SK-N-SH (cell line): ENCODE measurements at regions not wholly inside any gene's neighbourhood (a gene's known extent, or its start where the extent isn't known, plus 50 kb on each side); places are given as distances from the start of the nearest gene placed in this dataset.

Source experiments
- CTCF ChIA-PET: fragments of 300-600, 350-600 bp; formaldehyde crosslinking; extraction: SDS; loops from one replicate; lab custom pipeline; 2021; lab: Yijun Ruan, JAX
- POLR2A ChIA-PET: fragments of 350-600 bp; sonication (Branson Sonifier 250); formaldehyde crosslinking; extraction: SDS; loops from one replicate; lab custom pipeline; 2020; ENCODE audit warnings: antibody characterized with exemption, inconsistent platforms; lab: Yijun Ruan, JAX
- DNase-seq: peaks from one replicate; pipeline ENCODE4 v3.0.0; 2012
- H2AFZ ChIP-seq: fragments of 200-600 bp; sonication (generic); 2 replicates; pipeline ENCODE4 v1.8.1; 2016; ENCODE audit warnings: antibody characterized with exemption, mild to moderate bottlenecking, low read depth
- H3F3A ChIP-seq: fragments of 200-600 bp; sonication (generic); replicated peaks from 2 replicates; pipeline ENCODE3; 2016; ENCODE audit warnings: antibody characterized with exemption, mild to moderate bottlenecking; ENCODE audit not compliant: insufficient read depth
- H3K27ac ChIP-seq, 2 experiments: fragments of 200-500 bp in 1 of 2; fragments of 200-600 bp in 1 of 2; sonication (Bioruptor generic) in 1 of 2; sonication (generic), shearing (Covaris generic) in 1 of 2; 2 replicates each; pipeline versions ENCODE4 v1.5.1 to v1.6.1; 2014 to 2016; ENCODE audit warnings: low read depth in 2 of 2, inconsistent platforms in 1 of 2, low read length in 1 of 2, mild to moderate bottlenecking in 1 of 2, mixed read lengths in 1 of 2
- H3K27me3 ChIP-seq: fragments of 200-600 bp; sonication (generic), shearing (Covaris generic); 2 replicates; pipeline ENCODE4 v1.6.1; 2016; ENCODE audit warnings: mixed run types; ENCODE audit not compliant: insufficient read depth
- H3K36me3 ChIP-seq, 2 experiments: fragments of 200-500 bp in 1 of 2; fragments of 200-600 bp in 1 of 2; sonication (Bioruptor generic) in 1 of 2; sonication (generic) in 1 of 2; replicated peaks in 1 of 2; 2 replicates each; pipeline versions ENCODE3 to v1.5.1; 2014 to 2016; ENCODE audit warnings: low read length in 1 of 2, mild to moderate bottlenecking in 1 of 2; ENCODE audit not compliant: insufficient read depth in 2 of 2, control insufficient read depth in 1 of 2
- H3K4me1 ChIP-seq, 2 experiments: fragments of 200-500 bp in 1 of 2; fragments of 200-600 bp in 1 of 2; sonication (Bioruptor generic) in 1 of 2; sonication (generic), shearing (Covaris generic) in 1 of 2; 2 replicates each; pipeline versions ENCODE4 v1.5.1 to v1.6.1; 2014 to 2016; ENCODE audit warnings: low read depth in 1 of 2, low read length in 1 of 2, mixed run types in 1 of 2; ENCODE audit not compliant: insufficient read depth in 2 of 2, control insufficient read depth in 1 of 2
- H3K4me2 ChIP-seq: fragments of 200-600 bp; sonication (generic), shearing (Covaris generic); 2 replicates; pipeline ENCODE4 v1.6.1; 2017; ENCODE audit warnings: mixed run types
- H3K4me3 ChIP-seq, 2 experiments: fragments of 200-500 bp in 1 of 2; fragments of 200-600 bp in 1 of 2; sonication (Bioruptor generic) in 1 of 2; sonication (generic), shearing (Covaris generic) in 1 of 2; 2 replicates each; pipeline versions ENCODE4 v1.5.1 to v1.8.1; 2014 to 2016; ENCODE audit warnings: low read depth in 2 of 2, inconsistent platforms in 1 of 2, low read length in 1 of 2, mild to moderate bottlenecking in 1 of 2, mixed read lengths in 1 of 2, moderate library complexity in 1 of 2
- H3K79me2 ChIP-seq: fragments of 200-600 bp; sonication (generic); 2 replicates; pipeline ENCODE4 v1.8.1; 2017; ENCODE audit warnings: mild to moderate bottlenecking; ENCODE audit not compliant: insufficient read depth
- H3K9ac ChIP-seq: fragments of 200-600 bp; sonication (generic); 2 replicates; pipeline ENCODE4 v1.6.1; 2017; ENCODE audit warnings: mixed run types
- H3K9me2 ChIP-seq: fragments of 200-600 bp; sonication (generic); 2 replicates; pipeline ENCODE4 v1.6.1; 2017; ENCODE audit warnings: mixed run types
- H3K9me3 ChIP-seq: fragments of 200-600 bp; sonication (generic); 2 replicates; pipeline ENCODE4 v1.6.1; 2017; ENCODE audit warnings: mixed run types, mild to moderate bottlenecking, moderate library complexity
- H4K20me1 ChIP-seq: fragments of 200-600 bp; sonication (generic); 2 replicates; pipeline ENCODE4 v1.6.1; 2017; ENCODE audit warnings: mild to moderate bottlenecking, mixed run types; ENCODE audit not compliant: insufficient read depth
- CHD2 ChIP-seq: fragments of 150-350 bp; IDR thresholded peaks from 2 replicates; pipeline ENCODE4 v1.6.1; 2018; ENCODE audit warnings: low read length; ENCODE audit not compliant: partially characterized antibody
- ELF1 ChIP-seq: IDR thresholded peaks from 2 replicates; pipeline ENCODE4 v1.4.0; 2012
- GATA2 ChIP-seq: sonication (generic); formaldehyde crosslinking; IDR thresholded peaks from 2 replicates; pipeline ENCODE4 v1.5.0; 2020; ENCODE audit warnings: mild to moderate bottlenecking, missing genetic modification reagents
- JUND ChIP-seq: IDR thresholded peaks from 2 replicates; pipeline ENCODE4 v1.4.0; 2012
- MEF2A ChIP-seq: IDR thresholded peaks from 2 replicates; pipeline ENCODE4 v1.4.0; 2012; ENCODE audit warnings: low read depth, borderline replicate concordance
- RAD21 ChIP-seq: IDR thresholded peaks from 2 replicates; pipeline ENCODE4 v1.6.1; 2012; ENCODE audit warnings: mild to moderate bottlenecking, low read length
- RCOR1 ChIP-seq: fragments of 150-350 bp; IDR thresholded peaks from 2 replicates; pipeline ENCODE4 v1.6.1; 2017; ENCODE audit warnings: antibody characterized with exemption, low read length
- RXRA ChIP-seq: IDR thresholded peaks from 2 replicates; pipeline ENCODE4 v1.4.0; 2012; ENCODE audit warnings: low read depth, mild to moderate bottlenecking, borderline replicate concordance
- SMC3 ChIP-seq: IDR thresholded peaks from 2 replicates; pipeline ENCODE4 v1.6.1; 2012; ENCODE audit warnings: low read depth, low read length, improper control_type of control experiment
- TCF12 ChIP-seq: IDR thresholded peaks from 2 replicates; pipeline ENCODE4 v1.4.0; 2012
- TEAD4 ChIP-seq: IDR thresholded peaks from 2 replicates; pipeline ENCODE4 v1.4.0; 2012; ENCODE audit warnings: mild to moderate bottlenecking, borderline replicate concordance; ENCODE audit not compliant: insufficient read depth
- WGBS: methylation state at CpG from one replicate; pipeline ENCODE4 v1.1.6; 2017; ENCODE audit warnings: low lambda C conversion rate; 5-methylcytosine and 5-hydroxymethylcytosine counted together
- TF ChIP-seq, protein P1 (sequence below): IDR thresholded peaks from 2 replicates; pipeline ENCODE4 v1.4.0; 2012; ENCODE audit warnings: low read depth, borderline replicate concordance
- TF ChIP-seq, protein P2 (sequence below): fragments of 150-350 bp; IDR thresholded peaks from 2 replicates; pipeline ENCODE4 v1.6.1; 2017; ENCODE audit warnings: antibody characterized with exemption, low read length, low read depth, borderline replicate concordance
- TF ChIP-seq, protein P3 (sequence below): IDR thresholded peaks from 2 replicates; pipeline ENCODE4 v1.4.0; 2012; ENCODE audit warnings: low read depth
- TF ChIP-seq, protein P4 (sequence below): IDR thresholded peaks from 2 replicates; pipeline ENCODE4 v1.4.0; 2012; ENCODE audit warnings: low read depth, borderline replicate concordance
- TF ChIP-seq, protein P5 (sequence below): IDR thresholded peaks from 2 replicates; pipeline ENCODE4; 2012
- TF ChIP-seq, protein P6 (sequence below): IDR thresholded peaks from 2 replicates; pipeline ENCODE4 v1.6.1; 2012; ENCODE audit warnings: mild to moderate bottlenecking, low read depth, low read length, moderate library complexity

GRCh38 chr21:29430576-29430975, 131.9 kb downstream of the BACH1 start (continued):
- TF ChIP-seq, protein P1, sequence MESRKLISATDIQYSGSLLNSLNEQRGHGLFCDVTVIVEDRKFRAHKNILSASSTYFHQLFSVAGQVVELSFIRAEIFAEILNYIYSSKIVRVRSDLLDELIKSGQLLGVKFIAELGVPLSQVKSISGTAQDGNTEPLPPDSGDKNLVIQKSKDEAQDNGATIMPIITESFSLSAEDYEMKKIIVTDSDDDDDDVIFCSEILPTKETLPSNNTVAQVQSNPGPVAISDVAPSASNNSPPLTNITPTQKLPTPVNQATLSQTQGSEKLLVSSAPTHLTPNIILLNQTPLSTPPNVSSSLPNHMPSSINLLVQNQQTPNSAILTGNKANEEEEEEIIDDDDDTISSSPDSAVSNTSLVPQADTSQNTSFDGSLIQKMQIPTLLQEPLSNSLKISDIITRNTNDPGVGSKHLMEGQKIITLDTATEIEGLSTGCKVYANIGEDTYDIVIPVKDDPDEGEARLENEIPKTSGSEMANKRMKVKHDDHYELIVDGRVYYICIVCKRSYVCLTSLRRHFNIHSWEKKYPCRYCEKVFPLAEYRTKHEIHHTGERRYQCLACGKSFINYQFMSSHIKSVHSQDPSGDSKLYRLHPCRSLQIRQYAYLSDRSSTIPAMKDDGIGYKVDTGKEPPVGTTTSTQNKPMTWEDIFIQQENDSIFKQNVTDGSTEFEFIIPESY: no peak

DNA sequence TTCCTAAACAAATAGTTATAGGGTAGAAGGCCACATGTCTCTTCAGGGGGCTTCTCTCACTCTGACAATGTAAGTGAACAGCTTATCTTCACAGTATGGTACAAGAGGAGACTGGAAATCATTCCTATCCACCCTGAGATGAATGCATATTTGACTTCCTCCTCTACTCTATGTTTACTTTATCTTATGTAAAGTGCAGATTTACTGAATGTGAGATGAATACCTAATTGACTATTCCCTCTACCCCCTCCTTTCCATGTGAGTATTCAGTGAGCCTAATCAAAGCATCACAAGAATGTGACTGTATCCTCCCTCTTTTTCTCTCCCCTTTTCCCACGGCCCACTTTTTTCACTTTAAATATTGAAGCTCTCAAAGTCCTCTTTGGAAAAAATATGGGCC, 132.5 kb downstream of the BACH1 start:
- POLR2A ChIA-PET: no interaction called here
- TF ChIP-seq JUND: no peak
- TF ChIP-seq RCOR1: no peak
- TF ChIP-seq, protein P2, sequence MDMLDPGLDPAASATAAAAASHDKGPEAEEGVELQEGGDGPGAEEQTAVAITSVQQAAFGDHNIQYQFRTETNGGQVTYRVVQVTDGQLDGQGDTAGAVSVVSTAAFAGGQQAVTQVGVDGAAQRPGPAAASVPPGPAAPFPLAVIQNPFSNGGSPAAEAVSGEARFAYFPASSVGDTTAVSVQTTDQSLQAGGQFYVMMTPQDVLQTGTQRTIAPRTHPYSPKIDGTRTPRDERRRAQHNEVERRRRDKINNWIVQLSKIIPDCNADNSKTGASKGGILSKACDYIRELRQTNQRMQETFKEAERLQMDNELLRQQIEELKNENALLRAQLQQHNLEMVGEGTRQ: no peak
- no peak for TF ChIP-seq RXRA
- TF ChIP-seq, protein P3, sequence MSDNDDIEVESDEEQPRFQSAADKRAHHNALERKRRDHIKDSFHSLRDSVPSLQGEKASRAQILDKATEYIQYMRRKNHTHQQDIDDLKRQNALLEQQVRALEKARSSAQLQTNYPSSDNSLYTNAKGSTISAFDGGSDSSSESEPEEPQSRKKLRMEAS: no peak
- TF ChIP-seq RAD21: no peak
- no peak for TF ChIP-seq TCF12
- no peak for TF ChIP-seq MEF2A
- TF ChIP-seq, protein P4, sequence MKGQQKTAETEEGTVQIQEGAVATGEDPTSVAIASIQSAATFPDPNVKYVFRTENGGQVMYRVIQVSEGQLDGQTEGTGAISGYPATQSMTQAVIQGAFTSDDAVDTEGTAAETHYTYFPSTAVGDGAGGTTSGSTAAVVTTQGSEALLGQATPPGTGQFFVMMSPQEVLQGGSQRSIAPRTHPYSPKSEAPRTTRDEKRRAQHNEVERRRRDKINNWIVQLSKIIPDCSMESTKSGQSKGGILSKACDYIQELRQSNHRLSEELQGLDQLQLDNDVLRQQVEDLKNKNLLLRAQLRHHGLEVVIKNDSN: no peak
- TF ChIP-seq, all 33 proteins: peak for 0
- no peak overlapping the region for H3K4me3 ChIP-seq
- H3K4me2 ChIP-seq: no peak overlapping the region
- 96% methylated on average over 1 of the region's 1 CpG for WGBS
- H3K9ac ChIP-seq: no peak overlapping the region
- no peak for DNase-seq
- H3F3A ChIP-seq: no peaks in the 10 kb centered on the region
- no peaks in the 10 kb centered on the region for H4K20me1 ChIP-seq
- CTCF ChIA-PET: no interaction called here
- H2AFZ ChIP-seq: no peak overlapping the region
- no peak overlapping the region for H3K27ac ChIP-seq
- no peaks in the 10 kb centered on the region for H3K9me3 ChIP-seq
- H3K79me2 ChIP-seq: no peaks in the 10 kb centered on the region
- no peaks in the 10 kb centered on the region for H3K27me3 ChIP-seq
- H3K9me2 ChIP-seq: no peaks in the 10 kb centered on the region
- no peaks in the 10 kb centered on the region for H3K36me3 ChIP-seq
- no peaks in the 10 kb centered on the region for H3K4me1 ChIP-seq

DNA sequence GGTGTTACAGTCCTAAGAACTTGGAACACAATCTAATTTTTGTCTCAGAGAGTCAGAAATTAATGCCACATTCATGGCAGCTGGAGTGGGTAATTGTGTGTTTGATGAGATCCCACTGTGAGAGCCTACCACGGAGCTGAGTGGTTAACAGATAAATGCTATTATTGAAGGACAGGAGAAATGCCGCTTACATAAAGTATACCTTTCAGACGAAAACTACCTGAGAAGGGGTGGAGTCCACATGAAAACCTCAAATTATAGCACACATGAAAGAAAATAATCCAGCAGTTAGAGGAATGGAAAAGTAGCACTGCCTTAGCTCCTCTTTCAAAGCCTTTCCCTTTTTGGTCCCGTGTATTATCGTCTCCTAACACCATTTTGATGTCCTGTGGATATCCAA, 133.0 kb downstream of the BACH1 start:
- H3K79me2 ChIP-seq: no peaks in the 10 kb centered on the region
- CTCF ChIA-PET: interaction anchor here (1.2 kb wide), 1 partner anchor 8 kb away, joined by 3 read pairs; no protein-coding TSS in a partner anchor
- no peak overlapping the region for H3K27ac ChIP-seq
- no peaks in the 10 kb centered on the region for H3K27me3 ChIP-seq
- H3F3A ChIP-seq: no peaks in the 10 kb centered on the region
- H3K4me2 ChIP-seq: no peak overlapping the region
- H3K4me1 ChIP-seq: no peaks in the 10 kb centered on the region
- no peaks in the 10 kb centered on the region for H3K9me2 ChIP-seq
- 80% methylated on average over 5 of the region's 5 CpGs for WGBS
- no peaks in the 10 kb centered on the region for H4K20me1 ChIP-seq
- no peak for DNase-seq
- POLR2A ChIA-PET: no interaction called here
- H3K9ac ChIP-seq: no peak overlapping the region
- H3K36me3 ChIP-seq: no peaks in the 10 kb centered on the region
- no peaks in the 10 kb centered on the region for H3K9me3 ChIP-seq
- H2AFZ ChIP-seq: no peak overlapping the region
- no peak overlapping the region for H3K4me3 ChIP-seq
- TF ChIP-seq, protein P2: no peak
- no peak for TF ChIP-seq RXRA
- TF ChIP-seq TCF12: no peak
- TF ChIP-seq TEAD4: no peak
- no peak for TF ChIP-seq SMC3
- no peak for TF ChIP-seq ELF1
- TF ChIP-seq GATA2 (CRISPR knock-in tag): no peak
- TF ChIP-seq CHD2: no peak
- TF ChIP-seq, protein P5, sequence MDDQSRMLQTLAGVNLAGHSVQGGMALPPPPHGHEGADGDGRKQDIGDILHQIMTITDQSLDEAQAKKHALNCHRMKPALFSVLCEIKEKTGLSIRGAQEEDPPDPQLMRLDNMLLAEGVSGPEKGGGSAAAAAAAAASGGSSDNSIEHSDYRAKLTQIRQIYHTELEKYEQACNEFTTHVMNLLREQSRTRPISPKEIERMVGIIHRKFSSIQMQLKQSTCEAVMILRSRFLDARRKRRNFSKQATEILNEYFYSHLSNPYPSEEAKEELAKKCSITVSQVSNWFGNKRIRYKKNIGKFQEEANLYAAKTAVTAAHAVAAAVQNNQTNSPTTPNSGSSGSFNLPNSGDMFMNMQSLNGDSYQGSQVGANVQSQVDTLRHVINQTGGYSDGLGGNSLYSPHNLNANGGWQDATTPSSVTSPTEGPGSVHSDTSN: no peak
- TF ChIP-seq, protein P6, sequence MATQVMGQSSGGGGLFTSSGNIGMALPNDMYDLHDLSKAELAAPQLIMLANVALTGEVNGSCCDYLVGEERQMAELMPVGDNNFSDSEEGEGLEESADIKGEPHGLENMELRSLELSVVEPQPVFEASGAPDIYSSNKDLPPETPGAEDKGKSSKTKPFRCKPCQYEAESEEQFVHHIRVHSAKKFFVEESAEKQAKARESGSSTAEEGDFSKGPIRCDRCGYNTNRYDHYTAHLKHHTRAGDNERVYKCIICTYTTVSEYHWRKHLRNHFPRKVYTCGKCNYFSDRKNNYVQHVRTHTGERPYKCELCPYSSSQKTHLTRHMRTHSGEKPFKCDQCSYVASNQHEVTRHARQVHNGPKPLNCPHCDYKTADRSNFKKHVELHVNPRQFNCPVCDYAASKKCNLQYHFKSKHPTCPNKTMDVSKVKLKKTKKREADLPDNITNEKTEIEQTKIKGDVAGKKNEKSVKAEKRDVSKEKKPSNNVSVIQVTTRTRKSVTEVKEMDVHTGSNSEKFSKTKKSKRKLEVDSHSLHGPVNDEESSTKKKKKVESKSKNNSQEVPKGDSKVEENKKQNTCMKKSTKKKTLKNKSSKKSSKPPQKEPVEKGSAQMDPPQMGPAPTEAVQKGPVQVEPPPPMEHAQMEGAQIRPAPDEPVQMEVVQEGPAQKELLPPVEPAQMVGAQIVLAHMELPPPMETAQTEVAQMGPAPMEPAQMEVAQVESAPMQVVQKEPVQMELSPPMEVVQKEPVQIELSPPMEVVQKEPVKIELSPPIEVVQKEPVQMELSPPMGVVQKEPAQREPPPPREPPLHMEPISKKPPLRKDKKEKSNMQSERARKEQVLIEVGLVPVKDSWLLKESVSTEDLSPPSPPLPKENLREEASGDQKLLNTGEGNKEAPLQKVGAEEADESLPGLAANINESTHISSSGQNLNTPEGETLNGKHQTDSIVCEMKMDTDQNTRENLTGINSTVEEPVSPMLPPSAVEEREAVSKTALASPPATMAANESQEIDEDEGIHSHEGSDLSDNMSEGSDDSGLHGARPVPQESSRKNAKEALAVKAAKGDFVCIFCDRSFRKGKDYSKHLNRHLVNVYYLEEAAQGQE: no peak
